BE2C (cell line): ENCODE measurements at regions not wholly inside any gene's neighbourhood (a gene's known extent, or its start where the extent isn't known, plus 50 kb on each side); places are given as distances from the start of the nearest gene placed in this dataset.

Source experiments
- DNase-seq: peaks from one replicate; pipeline ENCODE4 v3.0.0-alpha.2; 2020
- H3K27me3 ChIP-seq: fragments of 250-450 bp; sonication (Bioruptor Pico); 2 replicates; pipeline ENCODE4 v1.5.1; 2020; ENCODE audit warnings: mild to moderate bottlenecking
- H3K36me3 ChIP-seq: fragments of 250-450 bp; sonication (Bioruptor Pico); 2 replicates; pipeline ENCODE4 v1.5.1; 2020; ENCODE audit warnings: mild to moderate bottlenecking
- H3K4me1 ChIP-seq: fragments of 250-450 bp; sonication (Bioruptor Pico); 2 replicates; pipeline ENCODE4 v1.5.1; 2020
- H3K4me3 ChIP-seq: 2 replicates; pipeline ENCODE4 v1.5.1; 2011; ENCODE audit warnings: low read depth, low read length
- H3K9me3 ChIP-seq: fragments of 250-450 bp; sonication (Bioruptor Pico); 2 replicates; pipeline ENCODE4 v1.5.1; 2020
- TF ChIP-seq, protein P1 (sequence below): IDR thresholded peaks from 2 replicates; pipeline ENCODE4 v1.5.1; 2012; ENCODE audit warnings: mild to moderate bottlenecking, low read depth, low read length

DNA sequence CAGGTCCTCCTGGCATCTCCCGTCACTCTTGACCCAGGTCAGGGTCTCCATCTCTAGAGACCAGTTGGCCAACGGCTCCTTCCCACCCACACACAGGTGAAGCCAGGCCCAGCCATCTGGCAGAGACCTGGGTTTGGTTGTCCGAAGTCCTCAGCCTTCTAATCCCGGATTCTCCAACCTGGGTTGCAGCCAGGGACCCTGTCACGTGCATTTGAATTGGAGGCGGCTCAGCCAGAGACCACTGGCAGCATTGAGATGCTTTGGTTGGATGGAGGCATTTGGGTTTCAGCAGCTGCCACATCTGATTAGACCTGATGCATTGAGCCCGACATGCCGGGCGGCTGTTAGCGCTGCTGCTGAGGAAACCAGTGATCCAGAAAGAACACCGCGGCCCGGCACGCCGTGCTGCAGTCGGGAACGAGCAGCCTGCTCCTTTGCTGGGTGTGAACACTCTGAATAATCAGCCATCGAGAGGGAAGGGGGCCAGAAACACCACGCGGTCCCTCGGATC is 163.2 kb downstream of the BRD1 start:
- TF ChIP-seq, protein P1, sequence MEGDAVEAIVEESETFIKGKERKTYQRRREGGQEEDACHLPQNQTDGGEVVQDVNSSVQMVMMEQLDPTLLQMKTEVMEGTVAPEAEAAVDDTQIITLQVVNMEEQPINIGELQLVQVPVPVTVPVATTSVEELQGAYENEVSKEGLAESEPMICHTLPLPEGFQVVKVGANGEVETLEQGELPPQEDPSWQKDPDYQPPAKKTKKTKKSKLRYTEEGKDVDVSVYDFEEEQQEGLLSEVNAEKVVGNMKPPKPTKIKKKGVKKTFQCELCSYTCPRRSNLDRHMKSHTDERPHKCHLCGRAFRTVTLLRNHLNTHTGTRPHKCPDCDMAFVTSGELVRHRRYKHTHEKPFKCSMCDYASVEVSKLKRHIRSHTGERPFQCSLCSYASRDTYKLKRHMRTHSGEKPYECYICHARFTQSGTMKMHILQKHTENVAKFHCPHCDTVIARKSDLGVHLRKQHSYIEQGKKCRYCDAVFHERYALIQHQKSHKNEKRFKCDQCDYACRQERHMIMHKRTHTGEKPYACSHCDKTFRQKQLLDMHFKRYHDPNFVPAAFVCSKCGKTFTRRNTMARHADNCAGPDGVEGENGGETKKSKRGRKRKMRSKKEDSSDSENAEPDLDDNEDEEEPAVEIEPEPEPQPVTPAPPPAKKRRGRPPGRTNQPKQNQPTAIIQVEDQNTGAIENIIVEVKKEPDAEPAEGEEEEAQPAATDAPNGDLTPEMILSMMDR, result no peak
- H3K9me3 ChIP-seq, result no peaks in the 10 kb centered on the region
- no peak for DNase-seq
- H3K4me3 ChIP-seq, result no peak overlapping the region
- no peaks in the 10 kb centered on the region for H3K4me1 ChIP-seq
- H3K27me3 ChIP-seq, result peaks cover 24% of the 10 kb centered on the region
- H3K36me3 ChIP-seq, result no peaks in the 10 kb centered on the region

- Histone ChIP-seq H3K27me3 (peaks cover 21% of the 10 kb centered on the region), H3K36me3 (no peaks in the 10 kb centered on the region), H3K9me3 (no peaks in the 10 kb centered on the region), H3K4me1 (no peaks in the 10 kb centered on the region), H3K4me3 (no peak overlapping the region)
- TF ChIP-seq, protein P1, result no peak
- DNase-seq, result no peak
Observed at GRCh38 chr22:49663823-49664222, 163.8 kb downstream of the BRD1 start.

DNA sequence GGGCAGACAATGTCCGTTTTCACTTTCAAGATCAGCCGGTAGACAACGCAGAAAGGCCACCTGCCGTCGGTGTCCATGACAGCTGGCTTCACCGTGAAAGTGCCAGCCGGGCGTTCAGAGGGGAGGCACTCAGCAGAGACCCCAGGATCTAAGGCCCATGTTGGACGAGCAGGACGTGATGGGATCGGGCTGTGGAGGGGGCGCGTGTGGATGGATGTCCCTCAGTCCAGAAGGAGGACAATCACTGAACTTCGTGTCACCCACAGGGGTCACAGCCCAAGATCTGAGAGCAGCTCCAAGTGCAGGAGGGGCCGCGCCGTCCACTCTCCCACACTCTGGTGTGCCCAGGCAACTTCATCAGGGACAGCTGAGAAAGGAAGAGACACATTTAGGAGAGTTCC is 164.4 kb downstream of the BRD1 start:
- TF ChIP-seq, protein P1, result no peak
- H3K4me3 ChIP-seq, result no peak overlapping the region
- peaks cover 20% of the 10 kb centered on the region for H3K27me3 ChIP-seq
- H3K36me3 ChIP-seq, result no peaks in the 10 kb centered on the region
- no peaks in the 10 kb centered on the region for H3K4me1 ChIP-seq
- no peaks in the 10 kb centered on the region for H3K9me3 ChIP-seq
- no peak for DNase-seq

DNA sequence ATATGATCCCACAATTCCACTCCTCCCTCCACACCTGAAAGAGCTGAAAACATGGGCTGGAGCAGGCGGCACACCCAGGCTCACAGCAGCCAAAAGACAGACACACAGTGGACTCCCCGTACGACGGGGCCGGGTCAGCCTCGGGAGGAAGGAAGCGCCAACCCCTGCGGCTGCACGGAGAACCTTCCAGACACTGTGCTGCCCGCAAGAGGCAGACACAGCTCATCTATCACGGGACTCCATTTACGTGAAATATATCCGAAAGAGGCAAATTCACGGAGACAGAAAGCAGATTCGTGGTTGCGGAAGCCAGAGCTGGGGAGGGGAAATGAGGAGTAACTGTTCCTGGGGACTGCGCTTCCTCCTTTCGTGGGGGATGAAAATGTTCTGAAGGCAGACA is 165.0 kb downstream of the BRD1 start:
- Histone ChIP-seq H3K36me3 (no peaks in the 10 kb centered on the region), H3K9me3 (no peaks in the 10 kb centered on the region), H3K4me1 (no peaks in the 10 kb centered on the region), H3K4me3 (no peak overlapping the region), H3K27me3 (peaks cover 20% of the 10 kb centered on the region)
- DNase-seq, result no peak
- TF ChIP-seq, protein P1, result no peak

- Histone ChIP-seq H3K4me1 (no peaks in the 10 kb centered on the region), H3K27me3 (peaks cover 20% of the 10 kb centered on the region)
- TF ChIP-seq, protein P1, result no peak
Observed at GRCh38 chr22:49660794-49661781, 166.6 kb downstream of the BRD1 start.

GRCh38 chr22:49660321-49660720 is 167.4 kb downstream of the BRD1 start:
- Histone ChIP-seq H3K27me3 (peaks cover 22% of the 10 kb centered on the region), H3K9me3 (no peaks in the 10 kb centered on the region), H3K4me3 (no peak overlapping the region), H3K36me3 (no peaks in the 10 kb centered on the region), H3K4me1 (no peaks in the 10 kb centered on the region)
- TF ChIP-seq, protein P1, result no peak
- no peak for DNase-seq

More at GRCh38 chr22:49660794-49661781, 166.6 kb downstream of the BRD1 start:
- Histone ChIP-seq H3K9me3 (no peaks in the 10 kb centered on the region), H3K4me3 (no peak overlapping the region), H3K36me3 (no peaks in the 10 kb centered on the region)
- DNase-seq, result no peak
